Pulmonary artery endothelial cell (primary cell): ENCODE measurements at regions not wholly inside any gene's neighbourhood (a gene's known extent, or its start where the extent isn't known, plus 50 kb on each side); places are given as distances from the start of the nearest gene placed in this dataset.

Experiments used
- DNase-seq: peaks from one replicate; pipeline ENCODE4 v3.0.0-alpha.2; 2011; ENCODE audit warnings: low read depth, low spot score

- DNase-seq: no peak
Observed at GRCh38 chr17:14489986-14490385, 189.1 kb downstream of the HS3ST3B1 start.

GRCh38 chr17:14488958-14489550 is 188.2 kb downstream of the HS3ST3B1 start:
- DNase-seq: no peak

- DNase-seq: no peak
Observed at GRCh38 chr17:14487068-14487467, 186.2 kb downstream of the HS3ST3B1 start.

GRCh38 chr17:14482715-14483114 is 181.8 kb downstream of the HS3ST3B1 start:
- no peak for DNase-seq

- DNase-seq: no peak
Observed at GRCh38 chr17:14481664-14482063, 180.8 kb downstream of the HS3ST3B1 start.

GRCh38 chr17:14474591-14474990 is 173.7 kb downstream of the HS3ST3B1 start:
- DNase-seq: no peak

- DNase-seq: no peak
Observed at GRCh38 chr17:14471052-14471451, 170.2 kb downstream of the HS3ST3B1 start.

- DNase-seq: no peak
Observed at GRCh38 chr17:14470417-14470816, 169.5 kb downstream of the HS3ST3B1 start.

GRCh38 chr17:14469971-14470370 is 169.1 kb downstream of the HS3ST3B1 start:
- DNase-seq: no peak

- no peak for DNase-seq
Observed at GRCh38 chr17:14468858-14469257, 168.0 kb downstream of the HS3ST3B1 start.

GRCh38 chr17:14461227-14461548 is 160.3 kb downstream of the HS3ST3B1 start:
- DNase-seq: no peak

GRCh38 chr17:14460516-14461226 is 159.8 kb downstream of the HS3ST3B1 start:
- DNase-seq: no peak

GRCh38 chr17:14459955-14460354 is 159.1 kb downstream of the HS3ST3B1 start:
- DNase-seq: no peak

GRCh38 chr17:14458724-14459123 is 157.8 kb downstream of the HS3ST3B1 start:
- no peak for DNase-seq

GRCh38 chr17:14454746-14455145 is 153.9 kb downstream of the HS3ST3B1 start:
- no peak for DNase-seq

- no peak for DNase-seq
Observed at GRCh38 chr17:14452856-14453255, 152.0 kb downstream of the HS3ST3B1 start.

GRCh38 chr17:14451729-14452191 is 150.9 kb downstream of the HS3ST3B1 start:
- no peak for DNase-seq

- DNase-seq: no peak
Observed at GRCh38 chr17:14448818-14449217, 147.9 kb downstream of the HS3ST3B1 start.

- DNase-seq: no peak
Observed at GRCh38 chr17:14446825-14447224, 145.9 kb downstream of the HS3ST3B1 start.

- DNase-seq: no peak
Observed at GRCh38 chr17:14444915-14445314, 144.0 kb downstream of the HS3ST3B1 start.

- no peak for DNase-seq
Observed at GRCh38 chr17:14442798-14443528, 142.1 kb downstream of the HS3ST3B1 start.

- DNase-seq: no peak
Observed at GRCh38 chr17:14437176-14437575, 136.3 kb downstream of the HS3ST3B1 start.

- no peak for DNase-seq
Observed at GRCh38 chr17:14436266-14436665, 135.4 kb downstream of the HS3ST3B1 start.
